Amygdala (tissue), 56 donors: ENCODE measurements at regions not wholly inside any gene's neighbourhood (a gene's known extent, or its start where the extent isn't known, plus 50 kb on each side); places are given as distances from the start of the nearest gene placed in this dataset.

Experiments
- DNase-seq, 56 donors: peaks; one replicate each; lab custom pipeline; 2025; lab: John Stamatoyannopoulos, UW

- DNase-seq, result peak in 1 of 56 donors; percentile 11
Observed at GRCh38 chr13:99626461-99627082, 125.3 kb downstream of the TM9SF2 start.

DNA sequence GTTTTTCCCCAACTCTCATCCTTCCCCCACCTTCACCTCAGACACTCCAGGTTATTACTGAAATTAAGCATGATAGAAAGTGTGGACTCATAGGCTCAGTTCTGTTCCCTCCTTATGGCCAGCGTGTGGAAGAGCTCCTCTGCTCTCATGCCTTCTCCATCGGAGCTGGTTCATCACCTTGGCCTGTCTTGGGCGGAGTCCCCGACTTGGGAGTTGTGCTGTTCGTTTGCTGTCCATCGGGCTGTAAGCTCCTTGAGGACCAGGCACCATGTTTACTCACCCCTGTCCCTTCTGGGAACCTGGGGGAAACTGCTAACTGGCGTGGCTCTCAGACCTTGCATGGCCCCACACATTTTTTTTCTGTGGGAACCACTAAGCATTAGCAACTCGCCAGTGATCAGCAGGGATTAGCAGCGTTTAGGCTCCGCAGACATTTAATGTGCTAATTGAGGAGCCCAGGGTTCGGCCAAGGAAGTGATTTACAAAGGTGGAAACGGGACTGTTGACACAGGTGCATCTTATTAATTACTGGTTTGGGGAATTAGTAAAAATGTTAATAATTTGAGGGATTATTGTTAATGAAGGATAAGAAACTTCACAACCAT lies 123.8 kb downstream of the TM9SF2 start:
- no peak for DNase-seq

GRCh38 chr13:99620806-99621205 lies 119.5 kb downstream of the TM9SF2 start:
- DNase-seq, result no peak

- no peak for DNase-seq
Observed at GRCh38 chr13:99619207-99619606, 117.9 kb downstream of the TM9SF2 start.

DNA sequence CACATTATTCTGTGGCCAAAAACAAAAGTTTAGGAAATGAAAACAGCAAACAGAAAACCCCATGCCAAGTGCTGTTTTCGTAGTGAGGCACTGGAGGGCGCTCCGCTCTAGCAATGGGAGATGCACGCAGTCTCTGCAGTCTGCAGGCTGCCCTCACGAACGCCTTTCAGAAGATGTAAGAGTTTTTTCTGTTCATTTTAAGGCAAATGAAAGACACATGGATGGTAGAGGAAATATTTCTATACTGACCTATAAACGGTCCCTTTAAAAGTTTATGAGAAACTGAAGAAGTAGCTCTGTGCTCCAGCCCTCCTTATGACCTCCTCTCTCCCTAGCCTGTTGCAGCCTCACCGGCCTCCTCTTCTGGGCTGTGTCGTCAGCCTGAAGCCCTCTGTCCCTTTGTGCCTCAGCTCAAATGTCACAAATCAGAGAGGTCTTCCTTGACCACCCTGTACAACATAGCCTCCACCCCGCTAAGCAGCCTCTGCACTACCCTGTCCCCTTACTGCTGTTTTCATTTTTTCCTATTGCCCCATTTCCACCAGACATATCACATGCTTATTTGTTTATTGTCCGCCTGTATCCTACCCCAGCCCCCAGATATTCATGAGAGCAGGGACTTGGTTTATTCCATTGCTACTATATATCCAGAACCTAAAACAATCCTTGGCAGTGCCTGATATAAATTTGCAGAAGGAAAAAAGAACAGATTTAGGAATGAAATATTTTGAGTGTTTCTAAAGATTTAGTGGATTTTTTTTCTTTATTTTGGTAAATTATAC lies 116.4 kb downstream of the TM9SF2 start:
- peak in 24 of 56 donors; percentile 1 to 54 (median 12) for DNase-seq

DNA sequence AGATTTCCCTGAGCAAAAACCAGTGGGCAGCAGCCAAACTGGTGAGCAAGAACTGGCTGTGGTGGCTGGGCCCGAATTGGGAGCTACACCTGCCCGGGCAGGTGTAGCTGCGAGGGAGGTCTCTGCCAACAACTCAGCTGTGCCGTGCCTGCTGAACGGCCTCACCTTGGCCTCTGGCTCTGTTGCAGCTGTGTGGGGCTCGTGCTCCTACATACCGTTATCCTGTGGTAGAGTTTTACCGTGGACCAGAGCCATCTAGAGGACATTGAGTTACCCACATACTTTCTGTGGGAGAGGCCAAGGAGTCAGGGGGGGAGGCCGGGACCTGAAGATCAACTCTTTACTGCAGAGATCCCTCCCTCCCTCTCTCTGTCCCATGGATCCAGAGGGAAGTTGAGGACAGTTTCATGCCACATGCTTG lies 113.2 kb downstream of the TM9SF2 start:
- no peak for DNase-seq
